Suppressor macrophage treated with lipopolysaccharide for 1 hour (primary cell): ENCODE measurements at regions not wholly inside any gene's neighbourhood (a gene's known extent, or its start where the extent isn't known, plus 50 kb on each side); places are given as distances from the start of the nearest gene placed in this dataset.

ENCODE experiments used
- DNase-seq, 3 donors: peaks; one replicate each; pipeline ENCODE4 v3.0.0-alpha.2; 2020 to 2022

- DNase-seq = no peak
Measured at GRCh38 chr2:59900728-59901452, 652.6 kb downstream of the BCL11A start.

GRCh38 chr2:59899692-59900091 lies 653.8 kb downstream of the BCL11A start:
- DNase-seq = no peak

GRCh38 chr2:59896499-59897245 lies 656.8 kb downstream of the BCL11A start:
- no peak for DNase-seq

GRCh38 chr2:59893612-59894011 lies 659.8 kb downstream of the BCL11A start:
- DNase-seq = no peak

GRCh38 chr2:59892398-59892797 lies 661.1 kb downstream of the BCL11A start:
- no peak for DNase-seq

- no peak for DNase-seq
Measured at GRCh38 chr2:59889305-59889704, 664.1 kb downstream of the BCL11A start.

- no peak for DNase-seq
Measured at GRCh38 chr2:59888706-59889105, 664.7 kb downstream of the BCL11A start.

GRCh38 chr2:59888015-59888414 lies 665.4 kb downstream of the BCL11A start:
- DNase-seq = no peak

GRCh38 chr2:59887366-59887765 lies 666.1 kb downstream of the BCL11A start:
- DNase-seq = no peak

GRCh38 chr2:59886759-59887158 lies 666.7 kb downstream of the BCL11A start:
- DNase-seq = no peak

GRCh38 chr2:59885541-59885940 lies 667.9 kb downstream of the BCL11A start:
- no peak for DNase-seq

- DNase-seq = no peak
Measured at GRCh38 chr2:59884166-59884565, 669.3 kb downstream of the BCL11A start.

GRCh38 chr2:59882822-59883221 lies 670.6 kb downstream of the BCL11A start:
- peak in 1 of 3 donors; percentile 5 for DNase-seq

GRCh38 chr2:59882279-59882678 lies 671.2 kb downstream of the BCL11A start:
- DNase-seq = no peak

- DNase-seq = no peak
Measured at GRCh38 chr2:59881218-59881617, 672.2 kb downstream of the BCL11A start.

GRCh38 chr2:59879700-59880131 lies 673.7 kb downstream of the BCL11A start:
- no peak for DNase-seq

GRCh38 chr2:59875836-59876235 lies 677.6 kb downstream of the BCL11A start:
- DNase-seq = no peak

GRCh38 chr2:59874971-59875755 lies 678.3 kb downstream of the BCL11A start:
- DNase-seq = no peak

GRCh38 chr2:59874361-59874760 lies 679.1 kb downstream of the BCL11A start:
- no peak for DNase-seq

GRCh38 chr2:59871830-59872229 lies 681.6 kb downstream of the BCL11A start:
- no peak for DNase-seq

- no peak for DNase-seq
Measured at GRCh38 chr2:59868981-59869380, 684.5 kb downstream of the BCL11A start.

- peak; percentile 28 to 54 (median 40) for DNase-seq
Measured at GRCh38 chr2:59866436-59866835, 687.0 kb downstream of the BCL11A start.

- no peak for DNase-seq
Measured at GRCh38 chr2:59858540-59858939, 694.9 kb downstream of the BCL11A start.

GRCh38 chr2:59857109-59857508 lies 696.3 kb downstream of the BCL11A start:
- no peak for DNase-seq
